Left kidney (tissue), 1 donor: ENCODE measurements at regions not wholly inside any gene's neighbourhood (a gene's known extent, or its start where the extent isn't known, plus 50 kb on each side); places are given as distances from the start of the nearest gene placed in this dataset.
A peak's percentile ranks its signal among the peaks of the same experiment; 100 is the strongest.

ENCODE experiments used
- DNase-seq: peaks from one replicate; pipeline ENCODE4 v3.0.0-alpha.2; 2013

GRCh38 chr4:177108708-177109107 lies 201.0 kb upstream of the NEIL3 start:
- DNase-seq, result no peak

- DNase-seq, result no peak
These were observed 199.9 kb upstream of the NEIL3 start for GRCh38 chr4:177109769-177110168.

GRCh38 chr4:177116161-177116560 lies 193.5 kb upstream of the NEIL3 start:
- DNase-seq, result no peak

- DNase-seq, result no peak
These were observed 192.4 kb upstream of the NEIL3 start for GRCh38 chr4:177117256-177117655.

GRCh38 chr4:177118596-177118995 lies 191.1 kb upstream of the NEIL3 start:
- DNase-seq, result no peak

GRCh38 chr4:177119021-177119471 lies 190.6 kb upstream of the NEIL3 start:
- no peak for DNase-seq

GRCh38 chr4:177119691-177120090 lies 190.0 kb upstream of the NEIL3 start:
- DNase-seq, result no peak

- no peak for DNase-seq
These were observed 185.9 kb upstream of the NEIL3 start for GRCh38 chr4:177123811-177124210.

- DNase-seq, result no peak
These were observed 185.2 kb upstream of the NEIL3 start for GRCh38 chr4:177124349-177125064.

GRCh38 chr4:177125656-177126055 lies 184.0 kb upstream of the NEIL3 start:
- DNase-seq, result no peak

- no peak for DNase-seq
These were observed 182.0 kb upstream of the NEIL3 start for GRCh38 chr4:177127658-177128057.

GRCh38 chr4:177128306-177128705 lies 181.4 kb upstream of the NEIL3 start:
- DNase-seq, result no peak

GRCh38 chr4:177131736-177132135 lies 177.9 kb upstream of the NEIL3 start:
- no peak for DNase-seq

GRCh38 chr4:177147668-177148067 lies 162.0 kb upstream of the NEIL3 start:
- no peak for DNase-seq

GRCh38 chr4:177155454-177155853 lies 154.2 kb upstream of the NEIL3 start:
- no peak for DNase-seq

- no peak for DNase-seq
These were observed 150.1 kb upstream of the NEIL3 start for GRCh38 chr4:177159600-177159999.

- DNase-seq, result no peak
These were observed 147.9 kb upstream of the NEIL3 start for GRCh38 chr4:177161781-177162180.

- no peak for DNase-seq
These were observed 146.1 kb upstream of the NEIL3 start for GRCh38 chr4:177163532-177163931.

GRCh38 chr4:177171588-177171987 lies 138.1 kb upstream of the NEIL3 start:
- DNase-seq, result no peak

- no peak for DNase-seq
These were observed 134.2 kb upstream of the NEIL3 start for GRCh38 chr4:177175473-177175872.

GRCh38 chr4:177177541-177178081 lies 132.1 kb upstream of the NEIL3 start:
- DNase-seq, result peak; percentile 22

- no peak for DNase-seq
These were observed 131.4 kb upstream of the NEIL3 start for GRCh38 chr4:177178246-177178645.

- DNase-seq, result no peak
These were observed 127.5 kb upstream of the NEIL3 start for GRCh38 chr4:177182166-177182565.

GRCh38 chr4:177182728-177183127 lies 126.9 kb upstream of the NEIL3 start:
- no peak for DNase-seq
